CD4-positive, alpha-beta T cell treated with Interleukin-4 for 4 hours (primary cell): ENCODE measurements at regions not wholly inside any gene's neighbourhood (a gene's known extent, or its start where the extent isn't known, plus 50 kb on each side); places are given as distances from the start of the nearest gene placed in this dataset.

ENCODE experiments used
- DNase-seq: peaks from one replicate; pipeline ENCODE4 v3.0.0-alpha.2; 2020

DNA sequence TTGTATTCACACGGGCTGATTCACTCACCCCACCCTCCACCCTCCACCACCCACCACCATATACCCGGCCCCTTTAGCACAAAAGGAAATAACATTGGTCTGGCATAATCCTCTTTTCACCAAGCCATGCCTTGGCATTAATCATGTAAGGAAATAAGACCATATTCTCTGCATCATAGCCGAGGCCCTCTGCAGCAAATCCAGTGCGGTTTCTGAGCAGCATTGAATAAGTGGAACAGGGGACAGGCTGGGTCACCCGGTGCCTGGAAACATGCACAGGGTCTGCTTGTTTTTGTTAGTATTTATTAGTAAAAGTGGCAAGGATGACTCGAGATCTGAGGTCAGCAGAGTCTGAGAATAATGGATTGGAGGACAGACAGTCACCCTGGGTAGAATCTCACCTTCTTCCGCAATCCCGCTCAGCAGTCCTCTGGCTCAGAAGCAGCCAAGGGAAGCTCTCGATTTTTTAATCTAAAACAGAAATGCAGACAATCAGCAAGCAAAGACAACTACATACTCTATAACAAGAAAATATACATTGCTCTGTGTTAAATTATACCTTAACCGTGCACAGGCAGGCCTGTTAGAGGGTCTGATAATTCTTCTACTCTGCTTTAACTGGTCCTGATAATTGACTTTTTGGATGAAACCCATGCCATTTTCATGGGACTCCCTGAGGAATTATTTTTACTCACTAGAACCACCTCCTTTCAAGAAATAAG lies 52.4 kb upstream of the CDC42BPA start:
- no peak for DNase-seq

DNA sequence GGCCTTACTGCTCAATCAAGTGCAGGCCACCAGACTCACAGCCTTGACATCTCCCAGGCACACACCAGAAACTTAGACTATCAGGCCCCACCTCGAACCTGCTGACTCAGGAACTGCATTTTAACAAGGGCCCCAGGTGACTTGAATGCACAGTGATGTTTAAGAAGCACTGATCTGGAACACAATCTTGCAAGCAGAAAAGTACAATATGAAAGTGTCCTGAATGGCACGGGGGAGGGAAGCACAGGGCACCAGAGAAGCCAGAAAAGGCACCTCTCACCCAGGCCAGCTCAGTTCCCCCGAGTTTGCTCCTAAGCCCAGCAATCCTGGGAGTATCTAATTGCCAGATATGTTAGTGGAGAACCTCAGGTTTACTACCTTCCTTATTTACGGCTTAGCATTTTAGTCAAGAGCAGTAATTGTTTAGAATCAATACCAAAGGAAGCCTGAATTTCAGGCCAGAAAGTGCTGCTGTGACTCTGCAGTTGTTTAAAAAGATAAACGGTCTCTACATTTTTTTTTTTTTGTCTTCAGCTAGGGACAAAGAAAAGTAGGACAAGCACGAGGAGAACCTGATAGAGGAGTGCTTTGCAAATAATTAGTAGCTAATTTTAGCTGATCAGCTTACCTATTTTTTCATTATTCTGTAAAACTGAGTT lies 50.9 kb upstream of the CDC42BPA start:
- DNase-seq: no peak
